IPS-18a (cell line): ENCODE measurements at regions not wholly inside any gene's neighbourhood (a gene's known extent, or its start where the extent isn't known, plus 50 kb on each side); places are given as distances from the start of the nearest gene placed in this dataset.
"Not testable (repeated sequence)": the region's sequence is repeated elsewhere in the genome, so short reads cannot be mapped to it uniquely, and the experiment has no call there.

Experiments used
- H3K27ac ChIP-seq: one replicate; pipeline ENCODE4 v1.5.1; 2013; ENCODE audit warnings: low read length
- H3K27me3 ChIP-seq: one replicate; pipeline ENCODE4 v1.6.1; 2013; ENCODE audit warnings: mild to moderate bottlenecking, low read length; ENCODE audit not compliant: control insufficient read depth, insufficient read depth
- H3K36me3 ChIP-seq: one replicate; pipeline ENCODE4 v1.6.1; 2013; ENCODE audit warnings: low read depth, low read length; ENCODE audit not compliant: control insufficient read depth
- H3K4me1 ChIP-seq: one replicate; pipeline ENCODE4 v1.6.1; 2013; ENCODE audit warnings: low read depth, low read length; ENCODE audit not compliant: control insufficient read depth
- H3K4me3 ChIP-seq: one replicate; pipeline ENCODE4 v1.5.1; 2013; ENCODE audit warnings: low read length
- H3K9ac ChIP-seq: one replicate; pipeline ENCODE4 v1.6.1; 2013; ENCODE audit warnings: mild to moderate bottlenecking, low read length, moderate library complexity
- H3K9me3 ChIP-seq: one replicate; pipeline ENCODE4 v1.6.1; 2013; ENCODE audit warnings: low read depth, low read length; ENCODE audit not compliant: control insufficient read depth

DNA sequence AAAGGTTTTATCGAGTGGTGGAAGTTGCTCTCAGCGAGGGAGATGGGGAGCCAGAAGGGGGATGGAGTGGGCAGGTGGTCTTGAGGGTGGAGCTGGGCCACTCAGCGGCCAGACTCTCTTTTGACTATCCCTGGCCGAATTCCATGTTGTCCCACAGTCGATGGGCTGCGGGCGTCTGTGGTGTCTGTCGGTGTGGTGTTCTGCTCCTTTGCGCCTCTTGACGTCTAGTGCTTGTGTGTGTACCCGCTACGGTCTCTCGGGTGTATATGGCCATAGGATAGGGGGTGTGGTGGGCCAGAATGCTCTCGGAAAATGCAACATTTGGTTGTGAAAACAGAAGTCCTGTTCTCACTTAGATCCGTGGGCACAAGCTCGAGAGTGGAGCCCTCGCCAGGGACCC is 297.0 kb downstream of the CGGBP1 start:
- H3K9me3 ChIP-seq = no peaks in the 10 kb centered on the region
- no peaks in the 10 kb centered on the region for H3K36me3 ChIP-seq
- H3K9ac ChIP-seq = no peak overlapping the region
- no peak overlapping the region for H3K4me3 ChIP-seq
- H3K27ac ChIP-seq = no peak overlapping the region
- peaks cover 4% of the 10 kb centered on the region for H3K4me1 ChIP-seq
- H3K27me3 ChIP-seq = no peaks in the 10 kb centered on the region

DNA sequence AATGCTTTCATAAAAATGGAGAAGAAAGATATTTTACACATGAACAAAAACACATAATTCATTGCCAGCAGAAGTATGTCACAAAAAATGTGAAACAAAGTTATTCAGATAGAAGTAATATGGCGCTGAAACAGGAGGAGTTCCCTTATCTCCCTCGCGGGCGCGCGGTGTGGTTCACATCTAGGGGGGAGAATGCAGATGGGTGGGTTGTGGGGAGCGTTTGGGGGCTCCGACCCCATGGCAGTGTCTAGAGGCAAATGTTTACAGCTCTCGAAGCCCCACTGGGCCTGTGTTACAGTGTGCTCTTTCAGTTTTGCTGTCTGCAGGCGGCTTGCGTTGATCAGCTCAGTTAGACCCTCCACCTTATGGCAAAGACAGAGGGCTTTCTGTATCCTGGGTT is 297.5 kb downstream of the CGGBP1 start:
- no peak overlapping the region for H3K9ac ChIP-seq
- H3K4me1 ChIP-seq = peaks cover under 1% of the 10 kb centered on the region
- H3K27me3 ChIP-seq = no peaks in the 10 kb centered on the region
- H3K27ac ChIP-seq = no peak overlapping the region
- no peak overlapping the region for H3K4me3 ChIP-seq
- no peaks in the 10 kb centered on the region for H3K36me3 ChIP-seq
- H3K9me3 ChIP-seq = no peaks in the 10 kb centered on the region

DNA sequence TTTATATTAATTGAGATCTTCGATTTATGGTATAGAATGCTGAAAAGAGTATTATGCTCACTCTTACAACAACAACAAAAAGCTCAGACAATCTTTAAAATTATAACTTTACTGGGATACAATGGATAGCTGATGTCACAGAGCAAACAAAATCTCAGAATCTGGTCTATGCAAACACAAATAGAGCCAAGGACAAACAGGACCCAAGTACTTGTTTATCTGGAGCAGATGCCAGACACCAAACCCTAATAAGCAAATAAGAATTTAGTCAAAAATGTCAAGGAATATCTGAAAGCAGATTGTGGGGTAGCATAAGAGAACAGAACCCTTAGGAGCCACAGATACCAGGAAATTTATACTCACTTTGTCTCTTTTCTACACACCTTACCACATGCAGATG is 302.2 kb downstream of the CGGBP1 start:
- no peaks in the 10 kb centered on the region for H3K36me3 ChIP-seq
- H3K9me3 ChIP-seq = peaks cover 3% of the 10 kb centered on the region
- no peaks in the 10 kb centered on the region for H3K27me3 ChIP-seq
- no peak overlapping the region for H3K27ac ChIP-seq
- no peak overlapping the region for H3K4me3 ChIP-seq
- H3K9ac ChIP-seq = no peak overlapping the region
- H3K4me1 ChIP-seq = no peaks in the 10 kb centered on the region

DNA sequence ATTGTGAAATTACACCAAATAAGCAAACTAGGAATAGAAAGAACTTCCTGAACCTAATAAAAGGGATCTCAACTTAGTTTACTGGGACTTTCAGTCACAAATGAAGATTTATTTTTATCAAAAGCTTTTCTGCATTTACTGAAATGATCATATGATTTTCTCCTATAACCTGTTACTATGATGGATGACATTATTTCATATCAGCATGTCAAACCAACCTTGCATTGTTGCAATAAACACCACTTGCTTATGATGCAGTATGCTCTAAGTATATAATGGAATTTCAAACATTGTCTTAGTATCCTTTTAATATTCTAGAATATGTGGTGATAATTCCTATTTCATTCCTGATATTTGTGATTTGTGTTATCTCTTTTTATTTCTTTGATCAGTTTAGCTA is 303.0 kb downstream of the CGGBP1 start:
- H3K9me3 ChIP-seq = peaks cover 3% of the 10 kb centered on the region
- no peak overlapping the region for H3K4me3 ChIP-seq
- H3K9ac ChIP-seq = no peak overlapping the region

DNA sequence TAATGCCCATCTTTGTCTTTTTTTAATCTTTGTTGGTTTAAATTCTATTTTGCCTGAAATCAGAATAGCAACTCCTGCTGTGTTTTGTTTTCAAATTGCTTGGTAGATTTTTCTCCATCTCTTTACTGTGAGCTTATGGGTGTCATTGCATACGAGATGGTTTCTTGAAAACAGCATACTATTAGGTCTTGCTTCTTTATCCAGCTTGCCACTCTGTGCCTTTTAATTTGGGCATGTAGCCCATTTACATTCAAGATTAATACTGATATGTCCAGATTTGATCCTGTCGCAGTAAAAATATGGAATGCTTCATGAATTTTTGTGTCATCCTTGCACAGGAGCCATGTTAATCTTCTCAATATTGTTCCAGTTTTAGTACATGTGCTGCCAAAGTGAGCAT is 316.6 kb downstream of the CGGBP1 start:
- H3K36me3 ChIP-seq = no peaks in the 10 kb centered on the region
- H3K27ac ChIP-seq = no peak overlapping the region
- no peak overlapping the region for H3K4me3 ChIP-seq
- peaks cover 16% of the 10 kb centered on the region for H3K9me3 ChIP-seq
- H3K27me3 ChIP-seq = no peaks in the 10 kb centered on the region
- H3K4me1 ChIP-seq = no peaks in the 10 kb centered on the region
- no peak overlapping the region for H3K9ac ChIP-seq

More for the DNA sequence above, 303.0 kb downstream of the CGGBP1 start:
- Histone ChIP-seq H3K4me1 (no peaks in the 10 kb centered on the region), H3K27ac (no peak overlapping the region), H3K27me3 (no peaks in the 10 kb centered on the region), H3K36me3 (no peaks in the 10 kb centered on the region)

DNA sequence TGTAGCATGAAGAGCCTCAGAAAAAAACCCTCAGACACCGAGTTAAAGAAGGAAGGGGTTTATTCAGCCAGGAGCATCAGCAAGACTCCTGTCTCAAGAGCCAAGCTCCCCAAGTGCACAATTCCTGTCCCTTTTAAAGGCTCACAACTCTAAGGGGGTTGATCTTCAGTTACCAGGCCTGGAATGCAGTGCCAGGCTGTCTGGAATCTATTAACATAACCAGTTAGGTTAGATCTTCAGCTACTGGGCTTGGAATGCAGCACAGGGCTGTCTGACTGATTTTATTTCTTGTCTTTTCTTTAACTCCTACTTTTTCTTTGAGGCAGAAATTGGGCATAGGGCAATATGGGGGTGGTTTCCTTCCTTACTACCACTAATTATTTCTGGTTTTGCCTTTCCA is 317.9 kb downstream of the CGGBP1 start:
- peaks cover 16% of the 10 kb centered on the region for H3K9me3 ChIP-seq
- H3K27ac ChIP-seq, H3K9ac ChIP-seq, H3K36me3 ChIP-seq, H3K4me3 ChIP-seq, H3K4me1 ChIP-seq, H3K27me3 ChIP-seq: not testable (repeated sequence)

DNA sequence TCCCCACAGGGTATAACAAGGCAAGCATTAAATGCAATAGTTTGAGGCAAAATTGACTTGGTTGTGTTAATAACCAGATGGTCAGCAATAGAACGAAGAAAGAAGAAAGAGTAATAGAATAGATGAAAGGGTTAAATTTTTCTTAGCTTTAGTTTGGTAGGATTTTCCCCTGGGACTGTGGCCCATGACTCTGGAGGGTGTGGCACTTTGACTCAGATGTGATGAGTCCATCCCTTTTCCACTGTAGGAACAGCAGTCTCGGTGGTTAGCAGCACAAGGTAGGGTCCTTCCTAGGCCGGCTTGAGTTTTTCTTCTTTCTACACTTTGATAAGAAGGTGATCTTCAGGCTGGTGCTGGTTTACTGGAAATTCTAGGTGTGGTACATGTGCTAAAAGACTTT is 321.0 kb downstream of the CGGBP1 start:
- not testable (repeated sequence) for H3K27me3 ChIP-seq, H3K27ac ChIP-seq, H3K9ac ChIP-seq, H3K36me3 ChIP-seq, H3K4me3 ChIP-seq, H3K4me1 ChIP-seq
- peaks cover 16% of the 10 kb centered on the region for H3K9me3 ChIP-seq

DNA sequence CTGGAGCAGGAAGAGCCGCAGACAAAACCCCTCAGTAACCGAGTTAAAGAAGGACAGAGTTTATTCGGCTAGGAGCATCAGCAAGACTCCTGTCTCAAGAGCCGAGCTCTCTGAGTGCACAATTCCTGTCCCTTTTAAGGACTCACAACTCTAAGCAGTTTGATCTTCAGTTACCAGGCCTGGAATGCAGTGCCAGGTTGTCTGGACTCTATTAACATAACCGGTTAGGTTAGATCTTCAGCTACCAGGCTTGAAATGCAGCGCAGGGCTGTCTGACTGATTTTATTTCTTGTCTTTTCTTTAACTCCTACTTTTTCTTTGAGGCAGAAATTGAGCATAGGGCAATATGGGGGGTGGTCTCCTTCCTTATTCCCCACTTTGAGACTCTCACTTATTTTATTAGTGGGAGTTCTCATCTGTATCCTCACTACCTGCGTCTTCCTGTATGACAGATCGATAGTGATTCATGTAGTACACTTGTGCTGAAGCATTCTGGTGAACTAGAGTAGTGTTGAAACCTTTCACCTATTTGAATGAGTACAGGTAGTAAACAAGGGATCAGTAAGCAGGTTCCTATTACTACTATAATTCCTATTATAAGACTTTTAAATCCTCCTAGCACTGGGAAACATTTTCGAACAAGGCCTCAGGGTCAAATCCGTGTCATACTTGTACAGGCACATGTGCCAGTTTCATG is 325.0 kb downstream of the CGGBP1 start:
- Histone ChIP-seq H3K9me3 (peaks cover 8% of the 10 kb centered on the region), H3K4me3 (no peak overlapping the region), H3K27ac (no peak overlapping the region), H3K36me3 (no peaks in the 10 kb centered on the region), H3K27me3 (no peaks in the 10 kb centered on the region), H3K4me1 (no peaks in the 10 kb centered on the region), H3K9ac (no peak overlapping the region)

DNA sequence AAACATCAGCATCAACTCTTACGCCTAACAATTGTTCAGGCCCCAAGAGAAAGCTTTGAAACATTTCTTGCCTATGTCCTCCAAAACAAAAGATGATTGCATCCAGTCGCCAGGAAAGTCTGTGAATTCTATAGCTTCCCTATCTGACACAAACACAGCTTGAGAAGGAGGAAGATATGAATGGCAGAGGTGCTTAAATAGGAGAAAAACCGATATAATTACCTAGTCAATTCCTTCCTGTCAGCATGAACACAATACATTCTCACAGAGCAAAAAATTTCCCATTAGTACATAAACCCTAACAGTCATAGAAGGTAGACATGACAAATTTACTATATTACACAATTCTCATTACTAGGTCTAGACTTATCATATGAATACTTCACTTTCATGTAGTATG is 326.5 kb downstream of the CGGBP1 start:
- Histone ChIP-seq H3K4me1 (peaks cover 3% of the 10 kb centered on the region), H3K27me3 (no peaks in the 10 kb centered on the region), H3K36me3 (no peaks in the 10 kb centered on the region), H3K9me3 (peaks cover 8% of the 10 kb centered on the region), H3K4me3 (no peak overlapping the region), H3K27ac (no peak overlapping the region), H3K9ac (no peak overlapping the region)

DNA sequence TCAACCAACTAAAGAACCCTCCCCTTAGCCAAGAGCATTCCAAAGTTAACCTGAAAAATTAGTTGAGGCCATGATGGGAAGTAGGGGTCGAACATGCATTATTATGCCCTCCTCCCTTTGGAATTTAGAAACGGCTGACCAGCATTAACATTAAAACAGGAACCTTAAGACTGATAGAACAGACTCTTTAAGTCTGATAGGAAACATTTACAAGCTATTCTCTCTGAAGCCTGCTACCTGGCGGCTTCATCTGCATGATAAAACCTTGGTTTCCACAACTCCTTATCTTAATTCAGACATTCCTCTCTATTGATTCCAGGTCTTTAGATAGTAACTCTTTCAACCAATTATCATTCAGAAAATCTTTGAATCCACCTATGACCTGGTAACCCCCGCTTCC is 331.0 kb downstream of the CGGBP1 start:
- Histone ChIP-seq H3K9ac (no peak overlapping the region), H3K27ac (peak overlapping the region; percentile 59), H3K4me3 (no peak overlapping the region), H3K9me3 (peaks cover 20% of the 10 kb centered on the region), H3K36me3 (peaks cover 4% of the 10 kb centered on the region), H3K27me3 (no peaks in the 10 kb centered on the region), H3K4me1 (peaks cover 7% of the 10 kb centered on the region)

DNA sequence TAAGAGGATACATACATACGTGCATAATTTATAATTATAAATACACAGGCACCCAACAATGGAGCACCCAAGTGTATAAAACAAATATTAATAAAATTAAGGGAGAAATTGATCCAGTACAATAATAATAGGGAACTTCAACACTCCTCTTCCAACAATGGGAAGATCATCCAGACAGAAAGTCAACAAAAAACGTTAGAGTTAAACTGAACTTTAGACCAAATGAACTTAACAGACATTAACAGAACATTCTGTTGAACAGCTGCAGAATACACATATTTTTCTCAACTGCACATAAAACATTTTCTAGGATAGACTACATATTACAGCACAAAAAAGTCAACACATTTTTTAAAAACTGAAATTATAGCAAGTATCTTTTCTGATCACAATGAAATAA is 339.7 kb downstream of the CGGBP1 start:
- no peak overlapping the region for H3K9ac ChIP-seq
- no peaks in the 10 kb centered on the region for H3K9me3 ChIP-seq
- no peak overlapping the region for H3K4me3 ChIP-seq
- H3K27me3 ChIP-seq = no peaks in the 10 kb centered on the region
- H3K27ac ChIP-seq = no peak overlapping the region
- no peaks in the 10 kb centered on the region for H3K36me3 ChIP-seq
- H3K4me1 ChIP-seq = no peaks in the 10 kb centered on the region

DNA sequence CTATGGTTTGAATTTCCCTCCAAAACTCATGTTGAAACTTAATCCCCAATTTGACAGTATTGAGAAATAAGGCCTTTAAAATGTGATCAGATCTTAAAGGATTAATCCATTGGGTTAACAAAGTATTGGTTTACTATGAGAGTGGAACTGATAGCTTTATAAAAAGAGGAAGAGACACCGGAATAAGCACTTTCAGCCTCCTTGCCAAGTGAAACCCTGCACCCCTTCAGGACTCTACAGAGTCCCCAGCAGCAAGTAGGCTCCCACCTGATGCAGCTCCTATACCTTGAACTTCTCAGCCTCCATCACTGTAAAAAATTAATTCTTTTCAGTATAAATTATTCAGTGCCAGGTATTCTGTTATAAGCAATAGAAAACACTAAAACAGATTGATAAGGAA is 348.3 kb downstream of the CGGBP1 start:
- Histone ChIP-seq H3K4me1 (no peaks in the 10 kb centered on the region), H3K27me3 (no peaks in the 10 kb centered on the region), H3K9ac (no peak overlapping the region), H3K36me3 (no peaks in the 10 kb centered on the region), H3K27ac (no peak overlapping the region), H3K4me3 (no peak overlapping the region), H3K9me3 (peaks cover 5% of the 10 kb centered on the region)
